Fibroblast of skin of right biceps (primary cell): ENCODE measurements at regions not wholly inside any gene's neighbourhood (a gene's known extent, or its start where the extent isn't known, plus 50 kb on each side); places are given as distances from the start of the nearest gene placed in this dataset.
"Not testable (repeated sequence)": the region's sequence is repeated elsewhere in the genome, so short reads cannot be mapped to it uniquely, and the experiment has no call there.

Source experiments
- DNase-seq: peaks from one replicate; pipeline ENCODE4 v3.0.0-alpha.2; 2013

DNA sequence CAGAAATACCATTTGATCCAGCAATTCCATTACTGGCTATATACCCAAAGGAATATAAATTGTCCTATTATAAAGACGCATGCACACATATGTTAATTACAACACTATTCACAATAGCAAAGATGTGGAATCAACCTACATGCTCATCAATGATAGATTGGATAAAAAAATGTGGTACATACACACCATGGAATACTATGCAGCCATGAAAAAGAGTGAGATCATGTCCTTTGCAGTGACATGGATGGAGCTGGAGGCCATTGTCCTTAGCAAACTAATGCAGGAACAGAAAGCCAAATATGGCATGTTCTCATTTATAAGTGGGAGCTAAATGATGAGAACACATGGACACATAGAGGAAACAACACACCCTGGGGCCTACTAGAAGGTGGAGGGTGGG lies 78.3 kb upstream of the EED start:
- not testable (repeated sequence) for DNase-seq

DNA sequence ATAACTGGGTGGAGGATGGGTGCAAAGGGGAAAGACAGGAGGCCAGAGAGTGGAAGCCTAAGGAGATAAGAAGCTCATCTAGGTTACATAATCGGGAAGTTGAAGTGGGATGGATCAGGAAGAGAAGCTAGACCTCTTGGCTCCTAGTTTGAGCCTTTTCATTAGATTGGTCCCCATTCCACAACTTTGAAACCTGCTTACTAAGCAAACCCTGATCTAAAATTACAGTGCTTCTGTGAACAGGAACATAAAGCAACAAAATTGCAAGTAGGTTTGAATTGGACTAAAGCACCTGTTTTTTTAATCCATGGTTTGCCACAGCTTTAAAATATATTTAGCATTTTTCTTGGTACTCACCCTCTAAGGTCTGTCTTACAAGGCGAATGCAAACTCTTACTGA lies 80.4 kb upstream of the EED start:
- no peak for DNase-seq

DNA sequence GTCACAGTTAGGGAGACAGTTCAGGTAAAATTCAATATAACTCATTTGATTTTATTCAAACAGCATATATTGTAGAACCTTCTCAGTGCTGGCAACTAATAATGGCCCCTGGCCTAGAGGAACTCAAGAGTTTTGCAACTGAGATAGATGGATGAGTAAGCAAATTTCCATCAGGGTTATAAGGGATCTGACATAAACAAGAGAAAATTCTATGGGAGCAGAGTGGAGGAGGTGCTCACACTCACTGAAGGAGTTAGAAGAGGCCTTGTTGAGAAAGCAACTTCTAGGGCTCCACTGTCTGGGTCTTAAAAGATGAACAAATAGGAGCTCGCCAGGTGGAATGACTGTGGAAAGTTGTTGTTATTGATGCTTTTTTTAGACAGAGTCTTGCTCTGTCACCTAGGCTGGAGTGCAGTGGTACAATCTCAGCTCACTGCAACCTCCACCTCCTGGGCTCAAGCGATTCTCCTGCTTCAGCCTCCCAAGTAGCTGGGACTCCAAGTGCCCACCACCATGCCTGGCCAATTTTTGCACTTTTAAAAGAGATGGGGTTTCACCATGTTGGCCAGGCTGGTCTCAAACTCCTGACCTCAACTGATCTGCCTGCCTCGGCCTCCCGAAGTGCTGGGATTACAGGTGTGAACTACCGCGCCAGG lies 81.2 kb upstream of the EED start:
- DNase-seq, result peak; percentile 76

GRCh38 chr11:86162239-86162638 lies 82.3 kb upstream of the EED start:
- peak; percentile 90 for DNase-seq

GRCh38 chr11:86161837-86162236 lies 82.7 kb upstream of the EED start:
- DNase-seq, result no peak

DNA sequence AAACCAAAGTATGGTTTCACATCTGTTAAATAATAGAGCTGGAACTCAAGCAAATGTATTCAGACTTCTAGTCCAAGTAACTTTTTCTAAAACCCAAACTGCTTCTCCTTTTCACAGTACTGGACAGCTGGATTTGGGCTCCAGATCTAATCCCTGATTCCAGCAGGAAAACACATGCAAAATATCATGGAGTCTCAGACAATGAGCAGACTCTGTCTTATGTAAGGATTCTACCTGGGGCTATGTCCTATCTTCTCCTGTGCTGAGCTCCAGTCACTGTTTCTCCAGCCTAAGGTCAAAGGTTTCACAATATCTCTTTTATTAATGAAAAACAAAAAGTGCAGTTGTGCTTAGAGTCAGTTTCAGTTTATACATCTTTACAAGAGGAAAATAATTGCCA lies 83.2 kb upstream of the EED start:
- DNase-seq, result no peak

DNA sequence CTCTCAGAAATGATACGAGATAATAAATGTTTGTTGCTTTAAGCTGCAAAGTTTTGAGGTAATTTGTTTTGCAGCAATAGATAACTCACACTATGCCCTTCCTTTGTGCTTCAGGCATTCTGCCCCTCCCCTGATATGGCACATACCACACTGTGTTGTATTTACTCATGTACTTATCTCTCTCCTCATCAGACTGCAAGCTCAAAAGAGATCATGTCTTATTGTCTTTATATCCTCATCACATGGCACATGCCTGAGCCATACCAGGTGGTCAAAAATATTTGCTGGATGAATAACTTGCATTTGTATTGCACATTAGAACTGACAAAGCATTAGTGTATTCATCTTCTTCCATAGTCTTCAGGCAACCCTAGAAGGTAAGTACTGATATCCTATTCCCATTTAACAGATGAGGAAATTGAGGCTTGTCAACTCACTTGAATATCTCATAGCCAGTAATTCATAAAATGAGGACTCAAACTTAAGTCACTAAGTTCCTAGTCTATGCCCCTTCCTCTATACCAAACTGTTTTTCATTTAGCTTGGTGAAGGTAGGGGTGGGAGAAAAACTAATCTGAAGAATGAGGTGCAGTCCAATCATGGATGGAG lies 83.9 kb upstream of the EED start:
- DNase-seq, result peak; percentile 55

GRCh38 chr11:86159581-86159891 lies 85.0 kb upstream of the EED start:
- DNase-seq, result no peak

- DNase-seq, result no peak
Observed at GRCh38 chr11:86158704-86159580, 85.6 kb upstream of the EED start.

DNA sequence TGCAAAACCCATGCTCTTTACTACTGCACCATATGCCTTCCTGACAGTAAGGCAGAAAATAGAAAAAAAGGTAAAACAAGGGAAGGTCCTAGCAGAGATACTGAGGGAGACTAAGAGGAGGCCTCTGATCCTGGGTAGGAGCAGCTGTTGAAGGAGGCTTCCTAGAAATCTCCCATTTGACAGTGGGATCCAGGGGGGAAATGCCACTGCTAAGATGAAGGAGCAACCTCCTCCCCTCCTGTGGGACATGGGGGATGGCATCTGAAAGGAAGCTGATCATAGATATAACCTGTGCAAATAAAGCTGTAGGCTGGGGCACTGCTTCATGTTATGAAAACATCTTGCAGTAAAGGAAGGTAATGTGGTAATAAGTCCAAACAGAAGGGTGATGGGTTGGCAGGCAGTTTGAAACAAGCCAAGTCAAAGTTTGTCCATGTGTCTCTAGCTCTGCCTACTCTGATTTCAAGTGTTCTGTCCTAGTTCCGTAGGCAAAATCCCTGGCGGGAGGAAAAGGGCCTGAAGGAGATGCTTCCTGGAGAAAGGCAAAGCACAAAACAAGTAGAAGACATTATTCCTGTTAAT lies 86.7 kb upstream of the EED start:
- no peak for DNase-seq

DNA sequence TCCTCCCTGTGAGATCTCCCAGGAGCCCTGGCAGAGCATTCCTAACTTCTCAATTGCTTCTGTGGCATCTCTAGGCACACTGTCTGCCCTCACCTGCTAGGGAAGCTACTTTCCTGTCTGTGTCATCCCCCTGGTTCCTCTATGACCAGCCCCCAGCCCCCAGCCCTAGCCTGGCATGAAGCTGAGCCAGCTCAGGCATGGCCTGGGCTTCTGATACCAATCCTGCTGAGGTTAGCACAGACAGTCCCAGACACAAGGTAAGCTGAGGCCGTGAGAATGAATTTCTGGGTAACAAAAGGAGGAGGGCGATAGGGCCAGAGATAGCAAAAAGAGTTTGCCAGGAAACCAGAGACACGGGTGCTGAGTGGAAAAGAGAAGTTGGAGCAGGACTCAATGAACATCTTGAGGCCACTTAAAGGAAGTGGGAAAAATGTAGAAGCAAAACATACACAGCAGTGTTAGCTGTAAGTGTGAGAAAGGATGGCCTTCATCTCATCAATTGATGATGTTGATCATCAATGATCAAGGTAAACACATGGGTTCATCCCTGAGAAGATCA lies 87.6 kb upstream of the PICALM start:
- no peak for DNase-seq

DNA sequence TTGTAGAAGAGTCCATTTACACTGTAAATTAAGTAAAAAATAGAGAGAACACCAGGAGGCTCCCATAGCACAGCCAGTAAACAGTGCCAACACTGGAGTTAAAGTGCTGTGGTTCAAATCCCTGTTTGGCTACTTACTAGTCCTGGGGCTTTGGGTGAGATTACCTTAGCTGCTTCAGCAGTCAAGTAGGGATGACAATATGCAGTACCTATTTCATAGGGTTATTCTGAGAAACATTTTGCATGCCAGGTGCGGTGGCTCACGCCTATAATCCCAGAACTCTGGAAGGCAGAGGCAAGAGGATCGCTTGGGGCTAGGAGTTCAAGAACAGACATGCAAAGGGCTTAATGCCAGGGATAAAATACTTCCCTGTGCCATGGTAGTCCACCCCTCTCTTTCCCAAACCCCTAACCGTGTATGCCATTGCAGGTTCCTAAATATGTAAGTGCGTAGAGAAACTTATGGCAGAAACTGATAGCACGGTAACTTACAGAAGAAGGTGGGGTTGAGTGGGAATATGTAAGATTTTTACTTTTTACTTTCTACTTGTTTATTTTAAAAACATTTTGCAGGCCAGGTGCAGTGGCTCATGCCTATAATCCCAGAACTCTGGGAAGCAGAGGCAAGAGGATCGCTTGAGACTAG lies 86.4 kb upstream of the PICALM start:
- DNase-seq, result no peak

DNA sequence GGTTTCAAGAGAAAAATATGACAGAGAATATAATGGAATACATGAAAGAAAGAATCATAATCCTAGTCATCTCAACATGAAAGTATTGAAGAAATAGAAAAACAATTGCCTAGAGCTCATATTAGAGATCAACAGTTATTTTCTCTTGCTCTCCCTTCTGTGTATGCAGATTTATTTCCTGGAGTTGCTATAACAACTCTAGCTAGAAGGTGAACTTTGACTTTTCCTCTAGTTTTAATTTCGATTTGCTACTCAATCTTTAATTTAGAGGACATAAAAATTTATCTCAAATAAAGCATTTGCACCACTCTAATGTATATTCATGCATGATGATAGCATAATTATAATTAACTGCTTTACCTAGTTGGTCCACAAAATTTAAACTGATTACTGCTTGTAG lies 84.6 kb upstream of the PICALM start:
- DNase-seq, result no peak

DNA sequence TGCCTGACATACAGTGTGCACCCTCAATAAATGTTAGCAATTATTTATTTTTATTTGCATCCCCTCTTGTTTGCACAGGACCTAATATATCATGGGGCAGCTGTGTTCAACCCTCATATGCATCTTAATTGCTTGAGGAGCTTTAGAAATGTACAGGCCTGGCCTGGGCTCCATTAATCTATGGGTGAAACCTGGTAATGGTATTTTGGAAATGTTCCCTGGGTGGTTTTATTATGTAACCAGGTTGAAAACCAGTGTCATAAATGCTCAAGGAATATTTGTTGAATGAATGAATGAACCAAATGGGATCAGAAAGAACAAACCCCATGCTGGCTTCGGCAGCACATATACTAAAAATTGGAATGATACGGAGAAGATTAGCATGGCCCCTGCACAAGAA lies 84.0 kb upstream of the PICALM start:
- no peak for DNase-seq

- DNase-seq, result peak; percentile 81
Observed at GRCh38 chr11:86152006-86152862, 83.3 kb upstream of the PICALM start.

GRCh38 chr11:86151174-86152005 lies 82.5 kb upstream of the PICALM start:
- DNase-seq, result peak; percentile 59

GRCh38 chr11:86150847-86151173 lies 81.9 kb upstream of the PICALM start:
- DNase-seq, result no peak

- DNase-seq, result no peak
Observed at GRCh38 chr11:86149792-86150191, 80.9 kb upstream of the PICALM start.

GRCh38 chr11:86148345-86148747 lies 79.5 kb upstream of the PICALM start:
- no peak for DNase-seq

DNA sequence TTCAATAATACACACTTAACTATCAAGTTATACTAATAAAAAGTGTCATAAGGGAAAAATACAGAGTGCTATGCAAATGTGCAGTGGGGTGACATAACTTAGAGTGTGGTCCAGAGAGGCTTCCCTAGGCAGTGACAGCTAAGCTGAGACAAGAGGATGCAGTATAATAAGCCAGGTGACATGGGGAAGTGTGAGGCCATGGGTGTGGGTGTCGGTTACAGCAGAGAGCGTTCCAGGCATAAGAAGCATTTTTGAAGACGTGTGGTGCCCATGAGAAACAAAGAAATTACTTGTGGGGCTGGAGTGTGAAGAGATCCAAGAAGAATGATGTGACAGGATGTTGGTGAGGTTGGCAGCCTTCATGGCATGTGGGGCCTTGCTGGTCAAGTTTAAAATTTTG lies 78.1 kb upstream of the PICALM start:
- no peak for DNase-seq

- no peak for DNase-seq
Observed at GRCh38 chr11:86145439-86146156, 76.7 kb upstream of the PICALM start.
